HT-29 (cell line): ENCODE measurements at regions not wholly inside any gene's neighbourhood (a gene's known extent, or its start where the extent isn't known, plus 50 kb on each side); places are given as distances from the start of the nearest gene placed in this dataset.

Experiments
- DNase-seq: peaks from one replicate; pipeline ENCODE4 v3.0.0-alpha.2; 2015; ENCODE audit warnings: low spot score

GRCh38 chr10:30531751-30532530, 97.6 kb downstream of the LYZL2 start:
- DNase-seq = no peak

GRCh38 chr10:30529373-30529998, 95.5 kb downstream of the MAP3K8 start:
- no peak for DNase-seq

GRCh38 chr10:30528429-30528786, 94.4 kb downstream of the MAP3K8 start:
- no peak for DNase-seq

GRCh38 chr10:30527623-30528428, 93.8 kb downstream of the MAP3K8 start:
- no peak for DNase-seq

GRCh38 chr10:30522661-30523078, 88.7 kb downstream of the MAP3K8 start:
- peak; percentile 56 for DNase-seq

GRCh38 chr10:30518907-30519306, 84.9 kb downstream of the MAP3K8 start:
- DNase-seq = no peak
